ENCODE measurements at regions not wholly inside any gene's neighbourhood (a gene's known extent, or its start where the extent isn't known, plus 50 kb on each side); places are given as distances from the start of the nearest gene placed in this dataset.

GRCh38 chr1:117678246-117678977 is 72.6 kb downstream of the TENT5C start:
- Histone ChIP-seq H2AFZ (ENCODE audit: low read length) (no peak overlapping the region), H3K79me2 (ENCODE audit: insufficient read depth, low read length) (no peaks in the 10 kb centered on the region), H3F3A (ENCODE audit: insufficient read depth, low read length) (no peaks in the 10 kb centered on the region), H3K4me2 (ENCODE audit: low read length) (no peak overlapping the region), H3K9me3 (ENCODE audit: low read length) (no peaks in the 10 kb centered on the region), H4K20me1 (ENCODE audit: insufficient read depth, low read length) (no peaks in the 10 kb centered on the region), H3K27ac (ENCODE audit: low read depth, low read length, poor library complexity, severe bottlenecking) (no peak overlapping the region), H3K4me1 (ENCODE audit: insufficient read depth, low read length, severe bottlenecking) (peaks cover 15% of the 10 kb centered on the region), H3K4me3 (ENCODE audit: low read depth, low read length, poor library complexity, severe bottlenecking) (no peak overlapping the region), H3K9ac (ENCODE audit: low read length) (no peak overlapping the region), H3K27me3 (ENCODE audit: insufficient read depth, low read length) (no peaks in the 10 kb centered on the region), H3K36me3 (ENCODE audit: insufficient read depth, low read length) (no peaks in the 10 kb centered on the region), H3K9me2 (ENCODE audit: low read depth, low read length) (no peaks in the 10 kb centered on the region)
- TF ChIP-seq CTCF (IDR thresholded peaks at IDR 0.05; ENCODE audit: low read length) = no peak
- TF ChIP-seq EZH2 (IDR thresholded peaks at IDR 0.05; ENCODE audit: borderline replicate concordance, low read length) = no peak

DNA sequence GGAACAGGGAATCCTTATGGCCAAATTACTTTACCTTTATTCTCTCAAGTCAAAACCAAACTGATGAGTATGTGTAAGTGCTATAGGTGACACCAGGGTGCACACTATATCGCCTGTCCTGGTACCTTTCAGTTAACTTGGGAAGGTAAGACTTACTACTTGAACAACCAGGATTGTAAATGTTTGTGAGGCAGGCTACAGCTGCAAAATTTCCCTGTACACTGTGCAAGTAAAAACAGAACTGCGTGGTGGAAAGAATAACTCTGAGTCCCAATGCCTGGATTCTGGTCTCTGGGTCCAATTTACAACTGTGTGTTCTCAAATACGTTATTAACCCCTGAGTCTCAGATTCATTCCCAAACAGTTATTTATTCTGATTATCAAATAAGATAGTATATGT is 73.5 kb downstream of the TENT5C start:
- no peak for TF ChIP-seq CTCF (IDR thresholded peaks at IDR 0.05; ENCODE audit: low read length)
- TF ChIP-seq EZH2 (IDR thresholded peaks at IDR 0.05; ENCODE audit: borderline replicate concordance, low read length) = no peak
- H3F3A ChIP-seq (ENCODE audit: insufficient read depth, low read length) = no peaks in the 10 kb centered on the region
- H2AFZ ChIP-seq (ENCODE audit: low read length) = no peak overlapping the region
- H3K79me2 ChIP-seq (ENCODE audit: insufficient read depth, low read length) = no peaks in the 10 kb centered on the region
- no peaks in the 10 kb centered on the region for H3K9me3 ChIP-seq (ENCODE audit: low read length)
- H3K36me3 ChIP-seq (ENCODE audit: insufficient read depth, low read length) = no peaks in the 10 kb centered on the region
- H3K4me3 ChIP-seq (ENCODE audit: low read depth, low read length, poor library complexity, severe bottlenecking) = no peak overlapping the region
- H3K27me3 ChIP-seq (ENCODE audit: insufficient read depth, low read length) = no peaks in the 10 kb centered on the region
- H4K20me1 ChIP-seq (ENCODE audit: insufficient read depth, low read length) = no peaks in the 10 kb centered on the region
- no peak overlapping the region for H3K4me2 ChIP-seq (ENCODE audit: low read length)
- H3K4me1 ChIP-seq (ENCODE audit: insufficient read depth, low read length, severe bottlenecking) = peaks cover 19% of the 10 kb centered on the region
- no peak overlapping the region for H3K9ac ChIP-seq (ENCODE audit: low read length)
- H3K27ac ChIP-seq (ENCODE audit: low read depth, low read length, poor library complexity, severe bottlenecking) = no peak overlapping the region
- no peaks in the 10 kb centered on the region for H3K9me2 ChIP-seq (ENCODE audit: low read depth, low read length)

DNA sequence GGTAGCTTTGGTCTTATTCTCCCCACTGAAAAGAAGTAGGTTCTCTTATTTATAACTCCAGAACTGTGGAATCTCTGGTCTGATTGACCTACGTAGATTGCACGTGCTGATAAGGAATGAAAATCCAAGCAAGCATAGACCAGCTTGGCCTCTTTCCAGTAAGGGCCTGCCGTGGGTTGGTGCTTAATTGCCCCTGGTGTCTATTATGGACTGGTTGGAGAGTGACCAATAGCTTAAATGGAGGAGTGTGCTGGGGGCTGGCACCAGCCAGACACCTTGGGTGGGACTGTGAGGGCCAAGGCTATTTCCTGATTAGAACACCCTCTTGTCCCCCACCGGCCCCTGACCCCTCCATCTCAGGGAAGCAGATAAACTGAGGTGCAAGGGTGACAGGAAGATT is 74.0 kb downstream of the TENT5C start:
- Histone ChIP-seq H3K27ac (ENCODE audit: low read depth, low read length, poor library complexity, severe bottlenecking) (no peak overlapping the region), H3K36me3 (ENCODE audit: insufficient read depth, low read length) (no peaks in the 10 kb centered on the region), H3K9ac (ENCODE audit: low read length) (no peak overlapping the region), H4K20me1 (ENCODE audit: insufficient read depth, low read length) (no peaks in the 10 kb centered on the region), H3K9me3 (ENCODE audit: low read length) (no peaks in the 10 kb centered on the region), H3K4me2 (ENCODE audit: low read length) (no peak overlapping the region), H3K4me3 (ENCODE audit: low read depth, low read length, poor library complexity, severe bottlenecking) (no peak overlapping the region), H2AFZ (ENCODE audit: low read length) (no peak overlapping the region), H3K9me2 (ENCODE audit: low read depth, low read length) (no peaks in the 10 kb centered on the region), H3F3A (ENCODE audit: insufficient read depth, low read length) (no peaks in the 10 kb centered on the region), H3K27me3 (ENCODE audit: insufficient read depth, low read length) (no peaks in the 10 kb centered on the region), H3K4me1 (ENCODE audit: insufficient read depth, low read length, severe bottlenecking) (peaks cover 16% of the 10 kb centered on the region), H3K79me2 (ENCODE audit: insufficient read depth, low read length) (no peaks in the 10 kb centered on the region)
- no peak for TF ChIP-seq EZH2 (IDR thresholded peaks at IDR 0.05; ENCODE audit: borderline replicate concordance, low read length)
- no peak for TF ChIP-seq CTCF (IDR thresholded peaks at IDR 0.05; ENCODE audit: low read length)
